HUES64 (cell line): ENCODE measurements at regions not wholly inside any gene's neighbourhood (a gene's known extent, or its start where the extent isn't known, plus 50 kb on each side); places are given as distances from the start of the nearest gene placed in this dataset.

Source experiments
- H3K27ac ChIP-seq: 2 replicates; pipeline ENCODE4 v1.7.0; 2013; ENCODE audit warnings: low read depth, low read length, inconsistent platforms
- H3K27me3 ChIP-seq: 2 replicates; pipeline ENCODE4 v1.6.1; 2013; ENCODE audit warnings: mild to moderate bottlenecking, low read length; ENCODE audit not compliant: insufficient read depth
- H3K36me3 ChIP-seq: 2 replicates; pipeline ENCODE4 v1.6.1; 2013; ENCODE audit warnings: mild to moderate bottlenecking, low read length; ENCODE audit not compliant: insufficient read depth
- H3K4me1 ChIP-seq: 2 replicates; pipeline ENCODE4 v1.6.1; 2013; ENCODE audit warnings: mild to moderate bottlenecking, low read length, moderate library complexity; ENCODE audit not compliant: insufficient read depth
- H3K4me3 ChIP-seq: 2 replicates; pipeline ENCODE4 v1.5.1; 2013; ENCODE audit warnings: mild to moderate bottlenecking, low read length, moderate library complexity
- H3K9ac ChIP-seq: 2 replicates; pipeline ENCODE4 v1.6.1; 2013; ENCODE audit warnings: mild to moderate bottlenecking, low read depth, low read length
- H3K9me3 ChIP-seq: 2 replicates; pipeline ENCODE4 v1.6.1; 2013; ENCODE audit warnings: low read depth, low read length; ENCODE audit not compliant: insufficient read depth
- WGBS: fragments of 150-250, 120-280 bp; methylation state at CpG from one replicate; pipeline ENCODE4 v1.1.7; 2013; ENCODE audit warnings: missing lambda C conversion rate; 5-methylcytosine and 5-hydroxymethylcytosine counted together

DNA sequence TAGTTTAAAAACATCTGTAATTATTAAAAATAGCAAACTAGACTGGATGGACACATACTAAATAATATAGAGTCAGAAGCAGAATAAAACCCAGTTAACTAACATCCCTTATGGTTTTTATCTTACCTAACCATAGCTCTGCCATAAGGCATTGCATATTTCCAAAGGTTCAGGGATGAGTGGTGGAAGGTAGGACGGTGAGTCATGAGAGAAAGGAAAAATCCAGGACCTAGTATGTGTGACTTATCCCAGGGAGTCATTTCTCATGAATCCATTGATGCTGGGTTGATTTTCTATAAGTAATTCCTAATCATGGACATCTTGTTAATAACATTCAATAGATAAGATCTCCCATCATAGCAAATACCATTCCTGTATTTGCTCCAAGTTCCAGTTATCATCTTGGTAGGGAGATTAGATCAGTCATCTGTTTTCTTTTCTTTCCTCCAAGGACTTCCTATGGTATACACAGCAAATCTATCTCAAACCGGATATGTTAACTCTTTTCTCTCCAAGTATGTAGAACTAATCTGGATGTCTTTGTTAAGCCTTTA, 490.7 kb upstream of the B3GALT2 start:
- no peak overlapping the region for H3K27ac ChIP-seq
- H3K4me1 ChIP-seq: peaks cover 14% of the 10 kb centered on the region; the same call in 1 of the 2 replicates
- no peaks in the 10 kb centered on the region for H3K27me3 ChIP-seq
- H3K36me3 ChIP-seq: no peaks in the 10 kb centered on the region
- no peak overlapping the region for H3K9ac ChIP-seq
- no peaks in the 10 kb centered on the region for H3K9me3 ChIP-seq
- H3K4me3 ChIP-seq: no peak overlapping the region
- 32% methylated on average over 1 of the region's 2 CpGs for WGBS

DNA sequence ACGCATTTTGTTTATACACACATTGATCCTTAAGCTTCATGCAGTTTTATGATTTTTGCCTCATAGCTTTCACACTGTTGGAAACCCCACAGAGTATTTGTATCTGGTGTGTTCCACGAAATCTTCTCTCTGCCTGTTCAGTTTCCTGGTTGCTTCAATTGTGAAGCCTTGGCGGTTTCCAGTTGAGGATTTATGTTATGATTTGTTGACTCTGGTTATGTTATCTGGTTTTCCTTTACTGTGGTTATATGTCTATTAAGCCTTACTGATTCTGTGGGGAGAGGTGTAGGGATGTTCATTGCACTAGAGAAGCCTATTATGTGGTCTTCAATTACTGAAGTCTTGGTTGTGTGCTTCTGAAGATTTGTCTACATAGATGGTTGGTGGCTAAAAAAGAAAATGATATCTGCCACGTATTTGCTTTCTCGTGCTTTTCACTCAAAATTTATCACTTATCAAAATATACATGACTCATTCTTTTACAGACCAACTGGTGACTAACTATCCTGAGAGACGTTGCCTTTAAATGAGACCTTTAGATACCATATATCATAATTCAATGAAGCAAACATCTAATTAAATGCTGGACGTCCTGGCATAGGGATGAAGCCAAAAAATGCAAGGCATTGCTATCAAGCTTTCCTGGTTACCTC, 488.0 kb upstream of the B3GALT2 start:
- H3K36me3 ChIP-seq: no peaks in the 10 kb centered on the region
- no peak overlapping the region for H3K27ac ChIP-seq
- WGBS: 92% methylated on average over 7 of the region's 7 CpGs
- H3K9ac ChIP-seq: no peak overlapping the region
- no peak overlapping the region for H3K4me3 ChIP-seq
- no peaks in the 10 kb centered on the region for H3K9me3 ChIP-seq
- no peaks in the 10 kb centered on the region for H3K27me3 ChIP-seq
- no peaks in the 10 kb centered on the region for H3K4me1 ChIP-seq

DNA sequence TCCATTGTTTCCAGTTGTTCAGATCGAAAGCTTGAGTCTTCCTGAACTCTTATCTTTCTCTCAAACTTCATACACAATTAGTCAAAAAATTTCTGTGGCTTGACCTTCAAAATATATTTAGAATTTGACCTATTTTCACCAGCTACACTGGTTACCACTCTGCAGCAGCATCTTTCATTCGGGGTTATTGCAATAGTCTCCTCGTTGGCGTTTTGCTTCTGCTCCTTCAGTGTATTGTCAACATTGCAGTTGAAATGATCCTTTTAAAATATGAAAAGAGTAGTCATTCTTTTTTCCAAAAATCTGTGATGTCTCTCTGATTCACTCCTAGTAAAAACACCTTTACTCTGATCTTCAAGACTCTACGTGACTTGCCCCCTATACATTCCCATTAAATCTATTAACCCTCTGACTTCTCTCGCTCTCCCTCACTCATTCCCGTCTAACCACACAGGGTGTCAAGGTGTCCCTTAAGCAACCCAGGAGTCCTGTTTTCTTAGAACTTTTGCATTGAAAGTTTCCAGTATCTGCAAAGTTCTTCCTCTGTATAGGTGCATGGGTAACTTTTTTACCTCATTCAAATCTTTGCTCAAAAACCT, 480.2 kb upstream of the B3GALT2 start:
- H3K4me1 ChIP-seq: no peaks in the 10 kb centered on the region
- no peaks in the 10 kb centered on the region for H3K9me3 ChIP-seq
- WGBS: 92% methylated on average over 7 of the region's 7 CpGs
- no peaks in the 10 kb centered on the region for H3K27me3 ChIP-seq
- H3K36me3 ChIP-seq: no peaks in the 10 kb centered on the region
- H3K27ac ChIP-seq: no peak overlapping the region
- H3K9ac ChIP-seq: no peak overlapping the region
- no peak overlapping the region for H3K4me3 ChIP-seq

DNA sequence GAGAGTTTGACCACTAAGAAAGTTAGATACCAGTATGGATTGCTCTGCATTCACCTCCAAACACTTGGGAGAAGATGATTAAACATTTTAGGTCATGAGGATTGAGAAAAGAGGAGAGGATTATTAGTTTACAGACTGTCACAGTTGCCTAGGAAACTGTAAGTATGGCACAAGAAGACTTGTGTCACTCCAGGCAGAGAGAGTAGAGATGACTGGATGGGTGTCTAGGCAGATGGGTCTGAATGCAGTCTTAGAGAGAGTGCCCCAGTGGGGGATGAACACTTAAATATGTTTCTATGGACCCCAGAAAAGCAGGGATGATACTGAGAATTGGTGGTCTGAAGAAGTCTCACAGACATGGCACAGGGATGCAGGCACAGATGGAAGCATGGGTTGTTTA, 477.6 kb upstream of the B3GALT2 start:
- Histone ChIP-seq H3K9ac (no peak overlapping the region), H3K27me3 (no peaks in the 10 kb centered on the region), H3K4me1 (no peaks in the 10 kb centered on the region), H3K27ac (no peak overlapping the region), H3K36me3 (no peaks in the 10 kb centered on the region), H3K4me3 (no peak overlapping the region), H3K9me3 (no peaks in the 10 kb centered on the region)

DNA sequence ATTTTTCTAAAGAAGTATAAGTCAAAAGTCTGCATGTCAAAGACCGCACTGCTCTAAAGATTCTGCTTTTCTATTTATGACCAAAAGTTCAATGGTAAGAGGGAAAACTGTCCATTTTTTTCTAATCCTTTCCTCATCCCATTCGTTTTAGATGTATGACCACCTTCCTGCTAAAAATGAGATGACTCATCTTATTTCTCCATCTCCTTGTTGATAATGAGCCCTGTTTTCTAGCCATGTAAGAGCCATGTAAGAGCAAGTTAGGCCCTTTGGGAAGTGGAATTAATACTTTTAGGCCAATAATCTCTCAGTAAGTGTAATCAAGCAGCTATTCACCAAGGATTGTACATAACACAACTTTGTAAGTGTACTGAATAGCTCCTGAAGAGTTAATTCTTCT, 475.6 kb upstream of the B3GALT2 start:
- H3K27ac ChIP-seq: no peak overlapping the region
- H3K4me1 ChIP-seq: no peaks in the 10 kb centered on the region
- H3K27me3 ChIP-seq: no peaks in the 10 kb centered on the region
- 91% methylated on average over 2 of the region's 2 CpGs for WGBS
- no peaks in the 10 kb centered on the region for H3K9me3 ChIP-seq
- H3K36me3 ChIP-seq: no peaks in the 10 kb centered on the region
- H3K9ac ChIP-seq: no peak overlapping the region
- no peak overlapping the region for H3K4me3 ChIP-seq

DNA sequence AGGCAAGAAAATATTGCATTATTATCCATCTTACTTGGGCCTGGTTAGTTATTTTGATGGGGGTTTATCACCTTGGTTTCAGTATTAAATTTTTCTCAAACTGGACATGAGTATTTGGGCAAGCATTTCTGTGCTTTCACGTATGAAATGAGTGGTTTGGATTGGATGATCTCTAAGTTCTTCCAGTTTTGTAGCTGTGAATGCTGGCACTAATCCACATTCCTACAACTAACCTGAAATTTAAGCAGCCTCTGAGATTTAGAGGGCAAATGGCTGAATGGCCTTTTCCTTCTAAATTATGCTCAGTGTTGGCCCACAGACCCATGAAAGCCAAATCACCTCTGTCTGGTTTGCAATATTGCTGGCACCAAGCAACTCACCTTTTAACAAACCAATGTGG, 475.0 kb upstream of the B3GALT2 start:
- WGBS: 100% methylated on average over 1 of the region's 1 CpG
- Histone ChIP-seq H3K9ac (no peak overlapping the region), H3K36me3 (no peaks in the 10 kb centered on the region), H3K9me3 (no peaks in the 10 kb centered on the region), H3K4me3 (no peak overlapping the region), H3K4me1 (no peaks in the 10 kb centered on the region), H3K27ac (no peak overlapping the region), H3K27me3 (no peaks in the 10 kb centered on the region)

DNA sequence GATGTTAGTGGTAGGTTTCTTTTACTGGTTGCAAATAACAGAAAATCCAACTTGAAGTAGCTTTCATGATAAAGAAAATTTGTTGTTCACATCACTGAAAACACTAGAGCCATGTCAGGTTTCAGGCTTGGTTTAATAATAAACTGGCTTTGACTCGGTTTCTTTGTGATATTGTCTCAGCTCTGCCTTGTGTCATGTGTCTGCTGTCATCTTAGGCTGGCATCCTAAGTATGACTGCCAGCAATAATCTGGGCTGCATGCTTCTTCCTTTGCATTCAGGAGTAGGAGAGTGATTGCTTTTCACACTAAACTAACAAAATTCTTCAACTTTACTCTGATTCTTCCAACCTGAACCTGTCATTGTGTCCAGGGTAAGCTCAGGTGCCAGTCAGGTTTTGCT, 474.0 kb upstream of the B3GALT2 start:
- H3K27me3 ChIP-seq: no peaks in the 10 kb centered on the region
- no peaks in the 10 kb centered on the region for H3K36me3 ChIP-seq
- H3K9me3 ChIP-seq: no peaks in the 10 kb centered on the region
- 90% methylated on average over 1 of the region's 1 CpG for WGBS
- H3K4me1 ChIP-seq: no peaks in the 10 kb centered on the region
- H3K27ac ChIP-seq: no peak overlapping the region
- no peak overlapping the region for H3K9ac ChIP-seq
- H3K4me3 ChIP-seq: no peak overlapping the region

DNA sequence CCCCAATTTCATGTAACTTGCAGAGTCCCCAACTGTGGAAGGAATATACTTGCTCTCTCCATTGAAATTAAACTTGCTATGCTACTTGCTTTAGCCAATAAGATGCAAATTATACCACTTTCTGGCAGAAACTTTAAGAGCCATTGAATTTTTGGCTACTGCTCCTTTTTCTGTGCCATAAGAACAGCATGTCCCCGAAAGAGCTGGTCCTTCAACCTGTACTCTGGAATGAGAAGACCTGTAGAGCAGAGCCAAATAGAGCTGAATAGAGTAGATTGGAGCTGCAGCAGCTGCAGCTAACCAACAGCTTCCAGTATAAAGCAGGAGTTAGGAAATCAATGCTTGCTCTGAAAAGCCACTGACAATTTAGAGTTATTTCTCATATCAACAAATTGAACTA, 472.3 kb upstream of the B3GALT2 start:
- Histone ChIP-seq H3K4me1 (no peaks in the 10 kb centered on the region), H3K27me3 (no peaks in the 10 kb centered on the region), H3K36me3 (no peaks in the 10 kb centered on the region), H3K9me3 (no peaks in the 10 kb centered on the region; the same call in 1 of the 2 replicates), H3K9ac (no peak overlapping the region), H3K27ac (no peak overlapping the region), H3K4me3 (no peak overlapping the region)
- 88% methylated on average over 1 of the region's 1 CpG for WGBS

DNA sequence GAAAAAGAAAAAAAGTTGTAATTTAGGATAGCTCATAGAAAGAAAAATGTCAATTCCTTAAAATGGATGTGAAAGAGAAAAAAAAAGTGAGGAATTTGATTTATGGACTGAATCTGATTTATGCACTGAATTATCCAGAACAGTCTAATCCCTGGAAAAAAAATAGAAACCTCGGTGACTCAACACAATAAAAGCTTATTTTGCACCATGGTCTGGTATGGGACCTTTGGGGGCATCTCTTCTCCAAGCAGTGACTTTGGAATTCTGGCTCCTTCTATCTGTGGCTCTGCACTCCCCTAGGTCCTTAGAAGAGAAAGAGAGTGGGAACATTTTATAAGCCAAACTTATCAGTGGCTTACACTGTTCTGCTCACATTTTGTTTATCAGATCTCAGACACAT, 471.7 kb upstream of the B3GALT2 start:
- no peaks in the 10 kb centered on the region for H3K4me1 ChIP-seq
- 71% methylated on average over 1 of the region's 1 CpG for WGBS

DNA sequence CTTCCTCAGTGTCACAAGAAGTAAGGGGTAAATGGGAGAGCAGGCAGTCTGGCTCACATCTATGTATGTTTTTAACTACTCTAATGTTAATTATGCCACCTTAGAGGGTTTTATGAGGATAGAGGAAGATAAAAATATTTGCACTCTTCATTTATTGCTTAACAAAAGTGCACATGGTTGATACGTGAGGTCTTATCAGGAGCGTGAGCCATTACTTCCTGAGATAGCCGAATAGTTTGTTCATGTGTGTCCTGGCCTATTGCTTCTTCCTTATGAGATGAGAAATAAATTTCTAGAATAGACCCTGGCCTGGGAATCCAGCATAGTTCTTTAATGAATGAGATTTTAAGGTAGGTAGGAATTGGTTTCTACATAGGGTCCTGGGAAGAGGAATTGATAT, 471.1 kb upstream of the B3GALT2 start:
- Histone ChIP-seq H3K4me1 (no peaks in the 10 kb centered on the region), H3K9me3 (no peaks in the 10 kb centered on the region; the same call in 1 of the 2 replicates), H3K36me3 (no peaks in the 10 kb centered on the region), H3K4me3 (no peak overlapping the region), H3K27ac (no peak overlapping the region), H3K9ac (no peak overlapping the region), H3K27me3 (no peaks in the 10 kb centered on the region)
- 91% methylated on average over 3 of the region's 3 CpGs for WGBS

More for the DNA sequence above, 471.7 kb upstream of the B3GALT2 start:
- Histone ChIP-seq H3K27ac (no peak overlapping the region), H3K27me3 (no peaks in the 10 kb centered on the region), H3K9ac (no peak overlapping the region), H3K9me3 (no peaks in the 10 kb centered on the region; the same call in 1 of the 2 replicates), H3K4me3 (no peak overlapping the region), H3K36me3 (no peaks in the 10 kb centered on the region)

DNA sequence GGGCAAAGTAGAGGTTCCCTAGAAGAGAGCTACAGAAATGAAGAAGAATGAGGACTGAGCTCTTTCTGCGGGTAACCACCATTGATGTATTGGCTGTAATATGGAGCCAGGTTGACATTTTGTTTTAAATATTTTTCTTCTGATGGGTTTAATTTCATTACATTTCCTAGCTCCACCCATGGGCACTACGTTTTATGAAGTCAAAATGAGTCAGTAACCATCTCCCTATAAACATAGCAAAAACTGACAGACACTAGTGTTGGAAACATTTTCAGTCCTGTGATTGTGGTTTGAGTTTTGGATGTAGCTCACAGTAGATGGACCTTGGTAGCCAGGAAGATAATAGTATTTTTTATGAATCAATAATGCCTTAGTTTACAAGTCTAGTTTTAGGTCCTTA, 470.4 kb upstream of the B3GALT2 start:
- Histone ChIP-seq H3K36me3 (no peaks in the 10 kb centered on the region), H3K27ac (no peak overlapping the region), H3K4me1 (no peaks in the 10 kb centered on the region), H3K9me3 (no peaks in the 10 kb centered on the region; the same call in 1 of the 2 replicates), H3K9ac (no peak overlapping the region), H3K27me3 (no peaks in the 10 kb centered on the region), H3K4me3 (no peak overlapping the region)
- 98% methylated on average over 2 of the region's 2 CpGs for WGBS
